Fibroblast of lung (primary cell): ENCODE measurements at regions not wholly inside any gene's neighbourhood (a gene's known extent, or its start where the extent isn't known, plus 50 kb on each side); places are given as distances from the start of the nearest gene placed in this dataset.

Source experiments
- CTCF ChIP-seq, 2 donors: IDR thresholded peaks in 1 of 2; conservative IDR thresholded peaks in 1 of 2; 1 replicate in 1 of 2; 2 replicates in 1 of 2; pipeline ENCODE4 v1.5.1; 2011 to 2012; ENCODE audit warnings: low read length in 2 of 2, control low read depth in 1 of 2, inconsistent platforms in 1 of 2, low read depth in 1 of 2, mild to moderate bottlenecking in 1 of 2
- EZH2 ChIP-seq: IDR thresholded peaks from 2 replicates; pipeline ENCODE4 v1.5.1; 2012; ENCODE audit warnings: low read length, control low read depth, mild to moderate bottlenecking; ENCODE audit errors: missing control alignments

- TF ChIP-seq CTCF (conservative IDR thresholded peaks at IDR 0.05 in 1 of 2, IDR thresholded peaks at IDR 0.05 in 1 of 2; ENCODE audit: low read depth in 1 of 2, low read length in 2 of 2) (no peak), EZH2 (no peak)
Measured at GRCh38 chr1:185408700-185409270, 91.7 kb upstream of the IVNS1ABP start.
